ENCODE measurements at regions not wholly inside any gene's neighbourhood (a gene's known extent, or its start where the extent isn't known, plus 50 kb on each side); places are given as distances from the start of the nearest gene placed in this dataset.
A peak's percentile ranks its signal among the peaks of the same experiment; 100 is the strongest.

GRCh38 chr4:26212528-26212927 is 108.3 kb upstream of the RBPJ start:
- Histone ChIP-seq H3K27ac (no peak overlapping the region), H3K36me3 (peaks cover 0 to 52% (median 0%) of the 10 kb centered on the region in 11 experiments; a peak in 3 of 22 replicates), H3K4me3 (no peak overlapping the region), H3K9ac (peak overlapping the region in 1 of 11 experiments; percentile 16; a peak in 1 of 22 replicates), H3K27me3 (no peaks in the 10 kb centered on the region), H3K4me1 (peaks cover 0 to 61% (median 5%) of the 10 kb centered on the region in 10 experiments; a peak in 14 of 20 replicates), H3K4me2 (peak overlapping the region in 2 of 11 experiments; percentile 5 to 25; a peak in 1 of 22 replicates), H4K20me1 (peaks cover 0 to 86% (median 0%) of the 10 kb centered on the region in 11 experiments; a peak in 3 of 22 replicates), H3K9me3 (replicated peaks in 1 of 11) (peaks cover 0 to 9% (median 0%) of the 10 kb centered on the region in 11 experiments; a peak in 2 of 22 replicates)
- TF ChIP-seq Cebpa-rat (IDR thresholded peaks at IDR 0.05): no peak

- Histone ChIP-seq H4K20me1 (peaks cover 0 to 86% (median 0%) of the 10 kb centered on the region in 11 experiments; a peak in 2 of 22 replicates), H3K27me3 (no peaks in the 10 kb centered on the region), H3K4me2 (peak overlapping the region in 2 of 11 experiments; percentile 5 to 25; a peak in 2 of 22 replicates), H3K9ac (no peak overlapping the region), H3K4me1 (peaks cover 4 to 61% (median 12%) of the 10 kb centered on the region in 10 experiments), H3K27ac (no peak overlapping the region), H3K4me3 (no peak overlapping the region), H3K9me3 (replicated peaks in 1 of 11) (peaks cover 0 to 9% (median 0%) of the 10 kb centered on the region in 11 experiments; a peak in 2 of 22 replicates), H3K36me3 (peaks cover 0 to 50% (median 0%) of the 10 kb centered on the region in 11 experiments; a peak in 3 of 22 replicates)
- no peak for TF ChIP-seq Cebpa-rat (IDR thresholded peaks at IDR 0.05)
Measured at GRCh38 chr4:26213317-26213716, 107.5 kb upstream of the RBPJ start.

- no peak overlapping the region for H3K9ac ChIP-seq
- H3K27me3 ChIP-seq: no peaks in the 10 kb centered on the region
- peaks cover 12 to 73% (median 27%) of the 10 kb centered on the region in 10 experiments for H3K4me1 ChIP-seq
- no peak overlapping the region for H3K27ac ChIP-seq
- peaks cover 0 to 46% (median 0%) of the 10 kb centered on the region in 11 experiments; a peak in 3 of 22 replicates for H3K36me3 ChIP-seq
- H3K4me2 ChIP-seq: no peak overlapping the region
- H3K9me3 ChIP-seq (replicated peaks in 1 of 11): peaks cover 0 to 9% (median 0%) of the 10 kb centered on the region in 11 experiments; a peak in 2 of 22 replicates
- no peak for TF ChIP-seq Cebpa-rat (IDR thresholded peaks at IDR 0.05)
- no peak overlapping the region for H3K4me3 ChIP-seq
- peaks cover 0 to 88% (median 0%) of the 10 kb centered on the region in 11 experiments; a peak in 2 of 22 replicates for H4K20me1 ChIP-seq
Measured at GRCh38 chr4:26214994-26215393, 105.8 kb upstream of the RBPJ start.

GRCh38 chr4:26215725-26216124 is 105.1 kb upstream of the RBPJ start:
- H3K9ac ChIP-seq: no peak overlapping the region
- H3K9me3 ChIP-seq (replicated peaks in 1 of 11): peaks cover 0 to 9% (median 0%) of the 10 kb centered on the region in 11 experiments; a peak in 2 of 22 replicates
- no peak overlapping the region for H3K4me3 ChIP-seq
- no peak for TF ChIP-seq Cebpa-rat (IDR thresholded peaks at IDR 0.05)
- peak overlapping the region in 4 of 11 experiments; percentile 7 to 95 (median 94); a peak in 3 of 22 replicates for H3K27ac ChIP-seq
- H3K4me1 ChIP-seq: peaks cover 12 to 80% (median 27%) of the 10 kb centered on the region in 10 experiments
- H4K20me1 ChIP-seq: peaks cover 0 to 88% (median 0%) of the 10 kb centered on the region in 11 experiments; a peak in 2 of 22 replicates
- no peaks in the 10 kb centered on the region for H3K27me3 ChIP-seq
- peak overlapping the region in 2 of 11 experiments; percentile 71 to 82; a peak in 2 of 22 replicates for H3K4me2 ChIP-seq
- peaks cover 0 to 52% (median 0%) of the 10 kb centered on the region in 11 experiments; a peak in 3 of 22 replicates for H3K36me3 ChIP-seq

- Histone ChIP-seq H3K9ac (peak overlapping the region in 7 of 11 experiments; percentile 1 to 82 (median 71); a peak in 13 of 22 replicates), H3K4me3 (no peak overlapping the region), H3K36me3 (peaks cover 0 to 49% (median 0%) of the 10 kb centered on the region in 11 experiments; a peak in 3 of 22 replicates), H3K4me2 (peak overlapping the region in 8 of 11 experiments; percentile 61 to 86 (median 74); a peak in 15 of 22 replicates), H3K27me3 (no peaks in the 10 kb centered on the region), H3K9me3 (replicated peaks in 1 of 11) (peaks cover 0 to 9% (median 0%) of the 10 kb centered on the region in 11 experiments; a peak in 2 of 22 replicates), H3K4me1 (peaks cover 12 to 70% (median 27%) of the 10 kb centered on the region in 10 experiments), H3K27ac (peak overlapping the region in 10 of 11 experiments; percentile 48 to 95 (median 78); a peak in 18 of 22 replicates), H4K20me1 (peaks cover 0 to 88% (median 0%) of the 10 kb centered on the region in 11 experiments; a peak in 2 of 22 replicates)
- no peak for TF ChIP-seq Cebpa-rat (IDR thresholded peaks at IDR 0.05)
Measured at GRCh38 chr4:26217481-26217880, 103.3 kb upstream of the RBPJ start.

GRCh38 chr4:26217961-26218676 is 102.7 kb upstream of the RBPJ start:
- Histone ChIP-seq H3K9ac (peak overlapping the region in 8 of 11 experiments; percentile 1 to 82 (median 70); a peak in 14 of 22 replicates), H4K20me1 (peaks cover 0 to 88% (median 0%) of the 10 kb centered on the region in 11 experiments; a peak in 2 of 22 replicates), H3K9me3 (replicated peaks in 1 of 11) (peaks cover 0 to 9% (median 0%) of the 10 kb centered on the region in 11 experiments; a peak in 2 of 22 replicates), H3K27ac (peak overlapping the region in 10 of 11 experiments; percentile 48 to 95 (median 78); a peak in 19 of 22 replicates), H3K4me3 (0 out of 20 replicates have a peak overlapping the region, but pooled peaks of 1 of the 10 experiments have one; percentile 20), H3K4me2 (peak overlapping the region; percentile 23 to 86 (median 71); a peak in 21 of 22 replicates), H3K36me3 (peaks cover 0 to 49% (median 0%) of the 10 kb centered on the region in 11 experiments; a peak in 3 of 22 replicates), H3K4me1 (peaks cover 12 to 63% (median 27%) of the 10 kb centered on the region in 10 experiments), H3K27me3 (no peaks in the 10 kb centered on the region)
- peak in 3 of 11 experiments; percentile 13 to 65 (median 33); a peak in 4 of 22 replicates for TF ChIP-seq Cebpa-rat (IDR thresholded peaks at IDR 0.05)

- Histone ChIP-seq H3K4me2 (peak overlapping the region; percentile 23 to 86 (median 71); a peak in 21 of 22 replicates), H3K36me3 (peaks cover 0 to 55% (median 0%) of the 10 kb centered on the region in 11 experiments; a peak in 3 of 22 replicates), H3K9me3 (replicated peaks in 1 of 11) (0 out of 22 replicates have a peak, but pooled peaks cover 0 to under 1% (median 0%) of the 10 kb centered on the region in 11 experiments), H3K4me1 (peaks cover 12 to 55% (median 27%) of the 10 kb centered on the region in 10 experiments), H3K4me3 (0 out of 20 replicates have a peak overlapping the region, but pooled peaks of 1 of the 10 experiments have one; percentile 20), H3K27ac (peak overlapping the region in 10 of 11 experiments; percentile 48 to 95 (median 78); a peak in 19 of 22 replicates), H4K20me1 (peaks cover 0 to 88% (median 0%) of the 10 kb centered on the region in 11 experiments; a peak in 2 of 22 replicates), H3K27me3 (no peaks in the 10 kb centered on the region), H3K9ac (peak overlapping the region in 8 of 11 experiments; percentile 1 to 82 (median 70); a peak in 14 of 22 replicates)
- no peak for TF ChIP-seq Cebpa-rat (IDR thresholded peaks at IDR 0.05)
Measured at GRCh38 chr4:26218677-26219605, 101.9 kb upstream of the RBPJ start.
